GM12892 (cell line): ENCODE measurements at regions not wholly inside any gene's neighbourhood (a gene's known extent, or its start where the extent isn't known, plus 50 kb on each side); places are given as distances from the start of the nearest gene placed in this dataset.

Experiments used
- POLR2A ChIP-seq: IDR thresholded peaks from 2 replicates; pipeline ENCODE4 v1.6.1; 2011; ENCODE audit warnings: low read depth, low read length, control low read depth
- POLR2AphosphoS5 ChIP-seq: IDR thresholded peaks from 2 replicates; pipeline ENCODE4 v1.6.1; 2011; ENCODE audit warnings: low read depth, low read length, control low read depth

- no peak for TF ChIP-seq POLR2AphosphoS5
- no peak for TF ChIP-seq POLR2A
Measured at GRCh38 chr10:78548369-78548768, 514.7 kb downstream of the RPS24 start.
